SU-DHL-6 (cell line): ENCODE measurements at regions not wholly inside any gene's neighbourhood (a gene's known extent, or its start where the extent isn't known, plus 50 kb on each side); places are given as distances from the start of the nearest gene placed in this dataset.

ENCODE experiments used
- EZH2phosphoT487 ChIP-seq: fragments of 200-600 bp; sonication (generic), shearing (Covaris generic); conservative IDR thresholded peaks from 2 replicates; pipeline ENCODE4 v1.6.1; 2018; ENCODE audit warnings: mild to moderate bottlenecking, antibody characterized with exemption, low read length, moderate library complexity, mixed read lengths
- TF ChIP-seq, protein P1 (sequence below): fragments of 200-600 bp; sonication (generic); IDR thresholded peaks from one replicate; pipeline ENCODE4 v1.5.1; 2017; ENCODE audit warnings: antibody characterized with exemption, mild to moderate bottlenecking, low read length, moderate library complexity; ENCODE audit not compliant: insufficient read depth, poor library complexity, severe bottlenecking

DNA sequence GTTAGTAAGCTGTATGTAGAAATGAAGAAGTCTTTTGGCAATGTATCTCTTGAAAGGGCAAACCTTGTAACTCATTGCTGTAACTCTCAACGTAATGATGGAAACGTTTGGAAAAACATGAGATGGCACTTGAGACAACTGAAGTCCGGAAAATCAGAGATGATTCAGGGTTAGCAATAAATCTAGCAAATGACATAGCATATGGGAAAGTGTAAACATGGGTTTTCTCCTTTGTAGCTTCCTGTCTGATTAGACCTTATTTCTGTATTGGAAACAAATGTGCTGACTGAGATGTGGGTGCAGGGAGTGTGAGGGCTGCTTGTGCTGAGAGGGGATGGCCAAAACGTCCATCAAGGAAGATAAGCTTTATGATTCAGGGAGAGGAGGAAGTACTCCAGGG lies 110.7 kb upstream of the FAM20A start:
- TF ChIP-seq, protein P1, sequence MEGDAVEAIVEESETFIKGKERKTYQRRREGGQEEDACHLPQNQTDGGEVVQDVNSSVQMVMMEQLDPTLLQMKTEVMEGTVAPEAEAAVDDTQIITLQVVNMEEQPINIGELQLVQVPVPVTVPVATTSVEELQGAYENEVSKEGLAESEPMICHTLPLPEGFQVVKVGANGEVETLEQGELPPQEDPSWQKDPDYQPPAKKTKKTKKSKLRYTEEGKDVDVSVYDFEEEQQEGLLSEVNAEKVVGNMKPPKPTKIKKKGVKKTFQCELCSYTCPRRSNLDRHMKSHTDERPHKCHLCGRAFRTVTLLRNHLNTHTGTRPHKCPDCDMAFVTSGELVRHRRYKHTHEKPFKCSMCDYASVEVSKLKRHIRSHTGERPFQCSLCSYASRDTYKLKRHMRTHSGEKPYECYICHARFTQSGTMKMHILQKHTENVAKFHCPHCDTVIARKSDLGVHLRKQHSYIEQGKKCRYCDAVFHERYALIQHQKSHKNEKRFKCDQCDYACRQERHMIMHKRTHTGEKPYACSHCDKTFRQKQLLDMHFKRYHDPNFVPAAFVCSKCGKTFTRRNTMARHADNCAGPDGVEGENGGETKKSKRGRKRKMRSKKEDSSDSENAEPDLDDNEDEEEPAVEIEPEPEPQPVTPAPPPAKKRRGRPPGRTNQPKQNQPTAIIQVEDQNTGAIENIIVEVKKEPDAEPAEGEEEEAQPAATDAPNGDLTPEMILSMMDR: no peak
- no peak for TF ChIP-seq EZH2phosphoT487
